T-cell (primary cell): ENCODE measurements at regions not wholly inside any gene's neighbourhood (a gene's known extent, or its start where the extent isn't known, plus 50 kb on each side); places are given as distances from the start of the nearest gene placed in this dataset.

Experiments used
- ATAC-seq, 4 experiments: fragments of 200-7000 bp in 3 of 4; fragments of 150-1000 bp in 1 of 4; cut with Tn5 transposase; replicated peaks in 1 of 4; 1 replicate in 3 of 4; 2 replicates in 1 of 4; pipeline ENCODE4 v1.10.0; 2021; ENCODE audit warnings: moderate library complexity in 3 of 4, mild to moderate bottlenecking in 2 of 4, moderate number of reproducible peaks in 1 of 4
- CTCF ChIA-PET, 2 donors: fragments of 300-600 bp; sonication (Branson Sonifier 250); formaldehyde crosslinking; loops; one replicate each; lab custom pipeline; 2022; ENCODE audit warnings: antibody characterized with exemption in 2 of 2; lab: Charles Lee
- POLR2A ChIA-PET, 2 donors: fragments of 300-600 bp; sonication (Branson Sonifier 250); formaldehyde crosslinking; loops; one replicate each; lab custom pipeline; 2022; ENCODE audit warnings: antibody characterized with exemption in 2 of 2; lab: Charles Lee
- DNase-seq, 35 experiments: peaks; one replicate each; pipeline versions ENCODE4 v3.0.0 to v3.0.0-alpha.2; 2013 to 2023
- H3K27ac ChIP-seq: one replicate; pipeline ENCODE4 v1.5.1; 2013; ENCODE audit warnings: low read length
- H3K27me3 ChIP-seq, 2 experiments: replicated peaks in 1 of 2; 1 replicate in 1 of 2; 2 replicates in 1 of 2; pipeline versions ENCODE4 v1.6.1 to v1.7.0; 2013; ENCODE audit warnings: low read length in 1 of 2, mixed read lengths in 1 of 2; ENCODE audit not compliant: control insufficient read depth in 2 of 2, insufficient read depth in 2 of 2; ENCODE audit errors: extremely low read depth in 1 of 2
- H3K36me3 ChIP-seq, 2 donors: 1 replicate in 1 of 2; 2 replicates in 1 of 2; pipeline versions ENCODE4 v1.6.1 to v1.7.0; 2013; ENCODE audit warnings: low read length in 1 of 2; ENCODE audit not compliant: control insufficient read depth in 2 of 2, insufficient read depth in 1 of 2; ENCODE audit errors: extremely low read depth in 1 of 2
- H3K4me1 ChIP-seq, 2 experiments: 1 replicate in 1 of 2; 2 replicates in 1 of 2; pipeline versions ENCODE4 v1.6.1 to v1.7.0; 2013; ENCODE audit warnings: low read length in 2 of 2, mixed read lengths in 1 of 2; ENCODE audit not compliant: insufficient read depth in 2 of 2, control insufficient read depth in 1 of 2; ENCODE audit errors: extremely low read depth in 1 of 2
- H3K4me3 ChIP-seq, 2 donors: 1 replicate in 1 of 2; 2 replicates in 1 of 2; pipeline versions ENCODE4 v1.5.1 to v1.7.0; 2013; ENCODE audit warnings: mild to moderate bottlenecking in 2 of 2, low read length in 1 of 2, moderate library complexity in 1 of 2; ENCODE audit not compliant: control insufficient read depth in 1 of 2; ENCODE audit errors: extremely low read depth in 1 of 2
- H3K9me3 ChIP-seq: 2 replicates; pipeline ENCODE4 v1.7.0; 2013
- H3K27ac Mint-ChIP-seq, 2 donors: one replicate each; pipeline ENCODE4 v1.8.0; 2020 to 2021; ENCODE audit warnings: mild to moderate bottlenecking in 2 of 2, mixed read lengths in 2 of 2
- H3K27me3 Mint-ChIP-seq, 2 donors: one replicate each; pipeline ENCODE4 v1.8.0; 2021 to 2022; ENCODE audit warnings: mixed read lengths in 2 of 2
- H3K36me3 Mint-ChIP-seq: one replicate; pipeline ENCODE4 v1.8.0; 2021; ENCODE audit warnings: mixed read lengths
- H3K4me1 Mint-ChIP-seq, 3 donors: one replicate each; pipeline ENCODE4 v1.8.0; 2020 to 2022; ENCODE audit warnings: mixed read lengths in 3 of 3, mild to moderate bottlenecking in 1 of 3
- H3K4me3 Mint-ChIP-seq, 3 donors: one replicate each; pipeline ENCODE4 v1.8.0; 2020 to 2022; ENCODE audit warnings: mild to moderate bottlenecking in 3 of 3, mixed read lengths in 3 of 3, moderate library complexity in 3 of 3
- H3K9me3 Mint-ChIP-seq, 3 donors: one replicate each; pipeline ENCODE4 v1.8.0; 2020 to 2022; ENCODE audit warnings: mixed read lengths in 3 of 3
- WGBS: methylation state at CpG from one replicate; pipeline ENCODE4 v1.1.5; 2013; ENCODE audit warnings: missing lambda C conversion rate; ENCODE audit not compliant: insufficient coverage; 5-methylcytosine and 5-hydroxymethylcytosine counted together

DNA sequence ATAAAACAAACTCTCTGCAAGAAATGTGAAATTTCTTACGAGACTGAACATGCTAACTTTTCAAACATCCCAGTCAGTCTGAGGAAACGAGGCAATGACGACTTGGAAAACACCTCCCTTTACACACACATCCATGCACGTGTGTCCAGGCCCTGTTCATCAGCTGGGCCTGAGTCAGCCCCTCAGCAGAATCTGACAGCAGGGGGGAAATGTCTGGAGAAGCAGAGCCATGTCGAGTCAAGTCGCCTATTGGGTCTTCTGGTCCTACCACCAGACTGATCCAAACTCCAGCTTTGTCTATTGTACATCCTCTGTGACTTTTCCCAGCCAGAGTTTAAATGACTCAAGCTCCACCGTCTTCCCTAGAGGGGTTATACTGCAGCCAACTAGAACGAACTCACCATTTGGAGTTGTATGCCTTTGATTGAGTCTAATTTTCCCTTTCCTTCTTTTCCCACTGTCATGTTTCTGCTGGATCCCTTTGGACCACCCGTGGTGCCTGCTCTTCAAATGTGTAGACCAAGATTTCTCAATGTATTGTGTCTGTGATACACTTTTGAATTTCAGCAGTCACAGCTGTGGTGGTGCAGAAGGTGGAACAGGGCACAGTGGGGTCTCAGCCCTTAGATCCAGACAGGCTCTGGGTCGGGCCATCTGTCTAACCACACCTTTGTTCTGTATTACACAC is 254.0 kb downstream of the CDC5L start:
- Mint-ChIP-seq H3K36me3 (no peaks in the 10 kb centered on the region), H3K4me1 (no peaks in the 10 kb centered on the region), H3K27ac (no peak overlapping the region), H3K9me3 (peaks cover 0 to 5% (median 0%) of the 10 kb centered on the region in 3 donors), H3K27me3 (no peaks in the 10 kb centered on the region), H3K4me3 (no peak overlapping the region)
- CTCF ChIA-PET = interaction anchor here in 1 of 2 donors (0.6 kb wide), 1 partner anchor 16 kb away, joined by 5 read pairs; no protein-coding TSS in a partner anchor
- H3K36me3 ChIP-seq = no peaks in the 10 kb centered on the region
- ATAC-seq = no peak
- no peak overlapping the region for H3K27ac ChIP-seq
- H3K9me3 ChIP-seq = no peaks in the 10 kb centered on the region
- 82% methylated on average over 2 of the region's 10 CpGs for WGBS
- POLR2A ChIA-PET = no interaction called here
- no peak for DNase-seq
- no peaks in the 10 kb centered on the region for H3K4me1 ChIP-seq
- no peak overlapping the region for H3K4me3 ChIP-seq
- H3K27me3 ChIP-seq = peaks cover 0 to 4% of the 10 kb centered on the region in 2 experiments

- no peak overlapping the region for H3K4me3 Mint-ChIP-seq
- CTCF ChIA-PET = no interaction called here
Measured at GRCh38 chr6:44642349-44642748, 254.8 kb downstream of the CDC5L start.

DNA sequence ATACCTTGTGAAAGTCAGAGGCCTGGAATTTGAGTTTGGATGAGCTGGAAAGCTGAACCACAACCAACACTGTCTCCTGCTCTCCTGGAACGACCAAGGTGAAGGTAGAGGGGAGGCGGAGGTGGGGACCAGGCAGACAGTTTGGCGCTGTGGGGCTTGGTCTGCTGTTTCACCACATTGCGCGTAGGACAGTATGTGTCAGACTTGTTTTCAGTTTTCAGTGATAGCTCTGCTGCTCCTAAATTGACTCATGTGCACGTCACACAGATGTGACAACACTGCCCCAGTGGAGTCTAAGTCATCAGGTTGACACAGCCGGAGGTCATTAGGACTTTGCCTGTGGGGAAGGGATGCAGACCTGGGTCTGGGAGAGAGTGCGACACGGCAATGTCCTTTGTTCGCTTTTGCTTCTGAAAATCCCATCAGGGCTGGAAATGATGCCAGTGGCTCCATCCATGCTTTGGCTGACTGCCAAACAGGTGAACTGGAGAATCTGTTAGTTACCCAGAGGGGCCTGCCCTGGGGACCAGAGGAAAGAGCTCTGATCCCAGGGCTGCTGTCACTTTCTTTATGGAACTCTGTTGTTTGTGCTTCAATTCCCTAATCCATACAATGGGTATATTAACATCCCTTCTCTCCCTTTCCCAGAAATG is 255.5 kb downstream of the CDC5L start:
- DNase-seq (no peak), ATAC-seq (no peak)
- Mint-ChIP-seq H3K4me3 (no peak overlapping the region), H3K27me3 (no peaks in the 10 kb centered on the region), H3K27ac (no peak overlapping the region), H3K4me1 (no peaks in the 10 kb centered on the region), H3K9me3 (peaks cover 0 to under 1% (median 0%) of the 10 kb centered on the region in 3 donors), H3K36me3 (no peaks in the 10 kb centered on the region)
- H3K4me1 ChIP-seq = no peaks in the 10 kb centered on the region
- ChIA-PET POLR2A (no interaction called here), CTCF (no interaction called here)
- H3K9me3 ChIP-seq = no peaks in the 10 kb centered on the region
- 59% methylated on average over 9 of the region's 10 CpGs for WGBS
- H3K4me3 ChIP-seq = no peak overlapping the region
- no peak overlapping the region for H3K27ac ChIP-seq
- H3K36me3 ChIP-seq = no peaks in the 10 kb centered on the region
- H3K27me3 ChIP-seq = no peaks in the 10 kb centered on the region

More at GRCh38 chr6:44642349-44642748, 254.8 kb downstream of the CDC5L start:
- no peak overlapping the region for H3K4me3 ChIP-seq
- H3K4me1 ChIP-seq = no peaks in the 10 kb centered on the region
- DNase-seq (no peak), ATAC-seq (no peak)
- H3K9me3 Mint-ChIP-seq = peaks cover 0 to 5% (median 0%) of the 10 kb centered on the region in 3 donors
- H3K36me3 Mint-ChIP-seq = no peaks in the 10 kb centered on the region
- H3K27me3 ChIP-seq = no peaks in the 10 kb centered on the region
- no peak overlapping the region for H3K27ac Mint-ChIP-seq
- WGBS = no CpG with 5 or more reads among the region's 1 CpG
- POLR2A ChIA-PET = no interaction called here
- H3K27me3 Mint-ChIP-seq = no peaks in the 10 kb centered on the region
- no peak overlapping the region for H3K27ac ChIP-seq
- H3K4me1 Mint-ChIP-seq = no peaks in the 10 kb centered on the region
- H3K36me3 ChIP-seq = no peaks in the 10 kb centered on the region
- H3K9me3 ChIP-seq = no peaks in the 10 kb centered on the region

DNA sequence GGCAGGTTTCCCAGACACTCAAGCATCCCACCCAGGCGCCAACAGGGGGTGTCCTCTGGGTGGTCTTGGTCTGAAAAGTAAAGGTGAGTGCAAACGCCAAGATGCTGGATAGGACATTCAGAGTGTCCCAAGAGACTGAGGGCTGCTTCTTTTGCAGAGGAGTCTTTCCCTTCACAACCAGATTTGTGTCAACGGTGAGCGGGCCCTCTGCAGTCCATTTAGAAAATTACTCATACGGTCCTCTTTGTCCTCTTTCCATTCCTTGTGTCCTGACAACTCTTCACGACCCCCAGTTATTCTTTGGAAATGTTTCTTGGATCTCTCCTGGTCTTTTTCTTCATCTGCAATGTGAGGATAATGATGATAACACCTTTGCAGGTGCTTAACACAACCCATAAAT is 257.8 kb downstream of the CDC5L start:
- ChIA-PET POLR2A (no interaction called here), CTCF (no interaction called here)
- Mint-ChIP-seq H3K4me1 (peaks cover 0 to 5% (median 2%) of the 10 kb centered on the region in 3 donors), H3K9me3 (no peaks in the 10 kb centered on the region), H3K4me3 (no peak overlapping the region), H3K27me3 (peaks cover 0 to 3% of the 10 kb centered on the region in 2 donors), H3K27ac (no peak overlapping the region), H3K36me3 (no peaks in the 10 kb centered on the region)
- Histone ChIP-seq H3K4me3 (no peak overlapping the region), H3K9me3 (no peaks in the 10 kb centered on the region), H3K4me1 (peaks cover 0 to 2% of the 10 kb centered on the region in 2 experiments), H3K36me3 (no peaks in the 10 kb centered on the region), H3K27ac (no peak overlapping the region), H3K27me3 (no peaks in the 10 kb centered on the region)
- 100% methylated on average over 1 of the region's 6 CpGs for WGBS
- no peak for DNase-seq
- ATAC-seq = no peak

DNA sequence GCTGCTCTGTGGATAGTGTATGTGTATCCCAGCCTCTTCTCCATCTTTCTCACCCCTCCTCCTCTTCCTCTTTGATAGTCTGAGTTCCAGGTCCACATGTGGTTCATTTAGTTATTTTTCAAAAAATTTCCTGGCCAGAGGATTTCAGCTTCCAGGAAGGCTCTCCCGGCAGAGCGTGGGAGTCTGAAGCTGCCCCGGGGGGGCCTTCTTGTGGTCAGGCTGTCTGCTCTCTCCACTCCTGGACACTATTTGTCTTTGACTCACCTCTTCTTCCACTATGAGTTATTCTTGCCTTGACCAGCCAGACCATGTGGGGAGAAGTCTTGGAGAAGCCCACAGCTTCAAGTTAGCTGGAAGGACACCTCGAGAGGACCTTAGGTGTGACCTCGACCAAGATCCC is 258.8 kb downstream of the CDC5L start:
- peaks cover 0 to 2% of the 10 kb centered on the region in 2 experiments for H3K4me1 ChIP-seq
- H3K9me3 ChIP-seq = no peaks in the 10 kb centered on the region
- ChIA-PET POLR2A (interaction anchor here in 1 of 2 donors (0.6 kb wide), 1 partner anchor 1032 kb away, joined by 5 read pairs; no protein-coding TSS in a partner anchor), CTCF (interaction anchor here (0.7 to 1.6 kb wide), 2 partner anchors 22 to 1068 kb away, joined by 3 to 8 read pairs; no protein-coding TSS in a partner anchor)
- WGBS = 80% methylated on average over 2 of the region's 5 CpGs
- no peak overlapping the region for H3K4me3 Mint-ChIP-seq
- no peak overlapping the region for H3K27ac ChIP-seq
- H3K36me3 ChIP-seq = no peaks in the 10 kb centered on the region
- H3K27ac Mint-ChIP-seq = no peak overlapping the region
- H3K27me3 Mint-ChIP-seq = peaks cover 3% of the 10 kb centered on the region in 2 donors
- H3K36me3 Mint-ChIP-seq = no peaks in the 10 kb centered on the region
- DNase-seq (no peak), ATAC-seq (no peak)
- peaks cover 0 to 5% (median 2%) of the 10 kb centered on the region in 3 donors for H3K4me1 Mint-ChIP-seq
- no peak overlapping the region for H3K4me3 ChIP-seq
- no peaks in the 10 kb centered on the region for H3K9me3 Mint-ChIP-seq
- H3K27me3 ChIP-seq = no peaks in the 10 kb centered on the region

DNA sequence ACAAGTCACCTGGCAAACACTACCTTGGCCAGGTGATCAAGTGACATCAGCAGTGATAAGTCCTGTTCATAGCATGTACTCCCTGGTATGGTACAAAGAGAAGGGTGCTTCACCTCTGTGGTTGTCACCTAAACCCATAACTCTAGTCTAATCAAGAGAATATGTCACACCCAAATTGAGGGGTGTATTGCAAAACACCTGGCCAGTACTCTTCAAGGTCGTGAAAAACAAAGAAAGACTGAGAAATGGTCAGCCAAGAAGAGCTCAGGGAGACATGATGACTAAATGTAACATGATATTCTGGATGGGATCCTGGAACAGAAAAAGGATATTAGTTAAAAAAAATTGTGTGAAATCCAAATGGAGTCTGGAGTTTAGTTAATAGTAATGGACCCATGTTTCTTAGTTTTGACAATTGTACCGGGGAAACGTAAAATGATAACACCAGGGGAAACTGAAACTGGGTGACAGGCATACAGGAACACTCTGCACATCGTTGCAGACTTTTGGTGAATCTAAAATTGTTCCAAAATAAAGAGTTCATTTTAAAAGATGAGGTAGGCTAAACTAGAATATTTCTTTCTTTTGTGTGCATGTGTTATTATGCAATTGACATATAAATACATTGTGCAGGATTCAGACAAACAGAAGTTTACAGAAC is 262.0 kb downstream of the CDC5L start:
- POLR2A ChIA-PET = no interaction called here
- H3K4me1 ChIP-seq = peaks cover 0 to 2% of the 10 kb centered on the region in 2 experiments
- DNase-seq = no peak
- no peak overlapping the region for H3K4me3 ChIP-seq
- Mint-ChIP-seq H3K4me1 (peaks cover 0 to 7% (median 2%) of the 10 kb centered on the region in 3 donors), H3K27me3 (peaks cover 8 to 9% of the 10 kb centered on the region in 2 donors), H3K27ac (no peak overlapping the region), H3K36me3 (no peaks in the 10 kb centered on the region), H3K4me3 (no peak overlapping the region), H3K9me3 (no peaks in the 10 kb centered on the region)
- H3K36me3 ChIP-seq = no peaks in the 10 kb centered on the region
- CTCF ChIA-PET = no interaction called here
- no peak for ATAC-seq
- WGBS = 61% methylated on average over 3 of the region's 4 CpGs
- no peaks in the 10 kb centered on the region for H3K9me3 ChIP-seq
- H3K27ac ChIP-seq = no peak overlapping the region
- H3K27me3 ChIP-seq = peaks cover 0 to 13% of the 10 kb centered on the region in 2 experiments
